ENCODE measurements at regions not wholly inside any gene's neighbourhood (a gene's known extent, or its start where the extent isn't known, plus 50 kb on each side); places are given as distances from the start of the nearest gene placed in this dataset.

DNA sequence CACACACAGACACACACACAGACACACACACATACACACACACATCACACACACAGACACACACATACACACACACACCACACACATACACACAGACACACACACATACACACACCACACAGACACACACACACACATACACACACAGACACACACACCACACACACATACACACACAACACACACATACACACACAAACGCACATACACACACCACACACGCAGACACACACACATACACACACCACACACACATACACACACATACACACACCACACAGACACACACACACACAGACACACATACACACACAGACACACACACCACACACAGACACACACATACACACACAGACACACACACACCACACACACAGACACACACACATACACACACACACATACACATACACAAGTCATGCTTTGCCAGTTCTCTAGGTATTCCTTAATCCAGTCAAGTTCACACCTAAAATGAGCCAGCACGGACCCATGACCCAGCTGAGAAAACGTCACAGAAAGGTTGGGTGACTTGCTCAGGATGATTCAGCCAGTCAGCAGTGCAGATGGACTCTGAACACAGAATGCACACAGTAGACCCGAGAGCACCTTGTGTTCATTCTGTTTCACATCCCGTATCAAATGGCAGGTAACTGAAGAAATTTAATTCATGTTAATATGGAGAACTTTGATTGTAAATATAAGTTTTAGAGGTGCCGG is 746.4 kb downstream of the MTRR start:
- TF ChIP-seq CREB5 (CRISPR knock-in tag; IDR thresholded peaks at IDR 0.05; ENCODE audit: low read depth) (no peak), ZNF565 (CRISPR knock-in tag; conservative IDR thresholded peaks at IDR 0.05; ENCODE audit: low read depth) (no peak), ZNF8 (CRISPR knock-in tag; IDR thresholded peaks at IDR 0.05) (no peak), ARNTL (CRISPR knock-in tag; IDR thresholded peaks at IDR 0.05; ENCODE audit: borderline replicate concordance, low read depth) (no peak), TSHZ2 (CRISPR knock-in tag; IDR thresholded peaks at IDR 0.05) (no peak), ZFP3 (CRISPR knock-in tag; IDR thresholded peaks at IDR 0.05) (no peak), ESRRG (CRISPR knock-in tag; IDR thresholded peaks at IDR 0.05) (no peak), TCF4 (CRISPR knock-in tag; IDR thresholded peaks at IDR 0.05; ENCODE audit: borderline replicate concordance) (no peak), ZFP30 (CRISPR knock-in tag; IDR thresholded peaks at IDR 0.05) (no peak), ZNF70 (CRISPR knock-in tag; IDR thresholded peaks at IDR 0.05) (no peak), SNAI2 (CRISPR knock-in tag; IDR thresholded peaks at IDR 0.05) (no peak), PPARA (CRISPR knock-in tag; IDR thresholded peaks at IDR 0.05; ENCODE audit: borderline replicate concordance) (no peak), ISL1 (CRISPR knock-in tag; IDR thresholded peaks at IDR 0.05) (no peak)
- TF ChIP-seq, protein P1, sequence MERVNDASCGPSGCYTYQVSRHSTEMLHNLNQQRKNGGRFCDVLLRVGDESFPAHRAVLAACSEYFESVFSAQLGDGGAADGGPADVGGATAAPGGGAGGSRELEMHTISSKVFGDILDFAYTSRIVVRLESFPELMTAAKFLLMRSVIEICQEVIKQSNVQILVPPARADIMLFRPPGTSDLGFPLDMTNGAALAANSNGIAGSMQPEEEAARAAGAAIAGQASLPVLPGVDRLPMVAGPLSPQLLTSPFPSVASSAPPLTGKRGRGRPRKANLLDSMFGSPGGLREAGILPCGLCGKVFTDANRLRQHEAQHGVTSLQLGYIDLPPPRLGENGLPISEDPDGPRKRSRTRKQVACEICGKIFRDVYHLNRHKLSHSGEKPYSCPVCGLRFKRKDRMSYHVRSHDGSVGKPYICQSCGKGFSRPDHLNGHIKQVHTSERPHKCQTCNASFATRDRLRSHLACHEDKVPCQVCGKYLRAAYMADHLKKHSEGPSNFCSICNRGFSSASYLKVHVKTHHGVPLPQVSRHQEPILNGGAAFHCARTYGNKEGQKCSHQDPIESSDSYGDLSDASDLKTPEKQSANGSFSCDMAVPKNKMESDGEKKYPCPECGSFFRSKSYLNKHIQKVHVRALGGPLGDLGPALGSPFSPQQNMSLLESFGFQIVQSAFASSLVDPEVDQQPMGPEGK (CRISPR knock-in tag; IDR thresholded peaks at IDR 0.05; ENCODE audit: borderline replicate concordance) = no peak
- no peak for ATAC-seq

DNA sequence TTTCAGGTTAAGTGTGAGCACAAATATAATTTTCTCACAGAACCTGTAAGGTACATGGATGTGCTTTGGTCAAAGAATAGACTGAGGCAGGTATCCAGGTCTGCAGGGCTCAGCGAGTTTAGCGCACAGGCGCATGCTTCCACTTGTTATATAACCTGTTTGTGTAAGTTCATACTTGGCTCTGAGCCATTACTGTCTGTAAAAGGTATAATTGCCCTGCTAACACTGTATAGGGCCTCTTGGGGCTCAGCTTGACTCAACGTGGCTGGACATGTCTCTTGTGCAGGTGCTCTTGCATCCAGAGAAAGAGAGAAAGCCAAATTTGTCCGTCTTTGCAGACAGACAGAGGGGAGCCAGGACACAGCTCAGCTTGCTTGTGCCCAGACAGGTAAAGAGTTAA is 759.6 kb downstream of the MTRR start:
- TF ChIP-seq ZFP3 (CRISPR knock-in tag; IDR thresholded peaks at IDR 0.05) (no peak), ZC3H10 (CRISPR knock-in tag; IDR thresholded peaks at IDR 0.05) (no peak), TOX (CRISPR knock-in tag; IDR thresholded peaks at IDR 0.05; ENCODE audit: borderline replicate concordance) (no peak), TSHZ2 (CRISPR knock-in tag; IDR thresholded peaks at IDR 0.05) (no peak), SNAI2 (CRISPR knock-in tag; IDR thresholded peaks at IDR 0.05) (no peak), ZNF8 (CRISPR knock-in tag; IDR thresholded peaks at IDR 0.05) (no peak), CSDC2 (CRISPR knock-in tag; IDR thresholded peaks at IDR 0.05) (no peak), POU6F1 (CRISPR knock-in tag; IDR thresholded peaks at IDR 0.05; ENCODE audit: borderline replicate concordance, low read depth) (no peak), RARB (CRISPR knock-in tag; IDR thresholded peaks at IDR 0.05) (no peak), OSR1 (CRISPR knock-in tag; IDR thresholded peaks at IDR 0.05) (no peak), TCF4 (CRISPR knock-in tag; IDR thresholded peaks at IDR 0.05; ENCODE audit: borderline replicate concordance) (no peak), PPARA (CRISPR knock-in tag; IDR thresholded peaks at IDR 0.05; ENCODE audit: borderline replicate concordance) (no peak)
- TF ChIP-seq, protein P2, sequence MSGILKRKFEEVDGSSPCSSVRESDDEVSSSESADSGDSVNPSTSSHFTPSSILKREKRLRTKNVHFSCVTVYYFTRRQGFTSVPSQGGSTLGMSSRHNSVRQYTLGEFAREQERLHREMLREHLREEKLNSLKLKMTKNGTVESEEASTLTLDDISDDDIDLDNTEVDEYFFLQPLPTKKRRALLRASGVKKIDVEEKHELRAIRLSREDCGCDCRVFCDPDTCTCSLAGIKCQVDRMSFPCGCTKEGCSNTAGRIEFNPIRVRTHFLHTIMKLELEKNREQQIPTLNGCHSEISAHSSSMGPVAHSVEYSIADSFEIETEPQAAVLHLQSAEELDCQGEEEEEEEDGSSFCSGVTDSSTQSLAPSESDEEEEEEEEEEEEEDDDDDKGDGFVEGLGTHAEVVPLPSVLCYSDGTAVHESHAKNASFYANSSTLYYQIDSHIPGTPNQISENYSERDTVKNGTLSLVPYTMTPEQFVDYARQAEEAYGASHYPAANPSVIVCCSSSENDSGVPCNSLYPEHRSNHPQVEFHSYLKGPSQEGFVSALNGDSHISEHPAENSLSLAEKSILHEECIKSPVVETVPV (CRISPR knock-in tag; IDR thresholded peaks at IDR 0.05) = no peak
- ATAC-seq = no peak

All from SK-N-SH treated with all-trans-retinoic acid at 6 μM for 48 hours (cell line).